IMR-90 (cell line): ENCODE measurements at regions not wholly inside any gene's neighbourhood (a gene's known extent, or its start where the extent isn't known, plus 50 kb on each side); places are given as distances from the start of the nearest gene placed in this dataset.

ENCODE experiments used
- ATAC-seq: fragments of 200-7000 bp; cut with Tn5 transposase; 2 replicates; pipeline ENCODE4 v1.9.1; 2020; ENCODE audit warnings: low read depth, mild to moderate bottlenecking, moderate library complexity
- BruUV-seq: library from RNA; stranded (reverse); fragments of 400-500 nt; replicated peaks from 2 replicates; lab custom pipeline; 2021; lab: Mats Ljungman, UMichigan
- CTCF ChIA-PET: fragments of 300-600 bp; formaldehyde crosslinking; extraction: SDS; loops from one replicate; lab custom pipeline; 2021; ENCODE audit warnings: antibody characterized with exemption; lab: Yijun Ruan, JAX
- POLR2A ChIA-PET: fragments of 300-600 bp; sonication (Branson Sonifier 250); formaldehyde crosslinking; loops from one replicate; lab custom pipeline; 2022; ENCODE audit warnings: antibody characterized with exemption; ENCODE audit not compliant: unreplicated experiment; lab: Charles Lee
- DNase-seq: peaks from one replicate; pipeline ENCODE4 v3.0.0; 2013
- H2AFZ ChIP-seq: replicated peaks from 2 replicates; pipeline ENCODE3; 2013; ENCODE audit warnings: low read length, mild to moderate bottlenecking; ENCODE audit not compliant: poor library complexity
- H2AK5ac ChIP-seq: 2 replicates; pipeline ENCODE4 v1.6.1; 2013; ENCODE audit warnings: low read depth, low read length, inconsistent platforms
- H2AK9ac ChIP-seq: replicated peaks from 2 replicates; pipeline ENCODE3; 2013; ENCODE audit warnings: mild to moderate bottlenecking, low read depth, low read length, moderate library complexity; ENCODE audit not compliant: poor library complexity
- H2BK120ac ChIP-seq: 2 replicates; pipeline ENCODE4 v1.6.1; 2013; ENCODE audit warnings: low read depth, low read length, inconsistent platforms
- H2BK15ac ChIP-seq: 3 replicates; pipeline ENCODE4 v1.6.1; 2013; ENCODE audit warnings: low read depth, low read length, inconsistent platforms
- H2BK20ac ChIP-seq: 2 replicates; pipeline ENCODE4 v1.6.1; 2013; ENCODE audit warnings: low read depth, mild to moderate bottlenecking, inconsistent platforms, low read length, moderate library complexity
- H2BK5ac ChIP-seq: 2 replicates; pipeline ENCODE4 v1.6.1; 2013; ENCODE audit warnings: mild to moderate bottlenecking, low read depth, low read length, inconsistent platforms; ENCODE audit not compliant: poor library complexity, severe bottlenecking
- H3K14ac ChIP-seq: replicated peaks from 2 replicates; pipeline ENCODE4 v1.6.1; 2013; ENCODE audit warnings: low read depth, low read length, inconsistent platforms
- H3K18ac ChIP-seq: 2 replicates; pipeline ENCODE4 v1.6.1; 2013; ENCODE audit warnings: low read depth, low read length, control low read depth
- H3K23ac ChIP-seq: 2 replicates; pipeline ENCODE4 v1.6.1; 2013; ENCODE audit warnings: low read depth, low read length, inconsistent platforms
- H3K27ac ChIP-seq: 2 replicates; pipeline ENCODE4 v1.5.1; 2013; ENCODE audit warnings: mild to moderate bottlenecking, control low read depth, low read length; ENCODE audit not compliant: insufficient read depth
- H3K27me3 ChIP-seq: 2 replicates; pipeline ENCODE4 v1.6.1; 2013; ENCODE audit warnings: low read length; ENCODE audit not compliant: control insufficient read depth, insufficient read depth
- H3K36me3 ChIP-seq: 2 replicates; pipeline ENCODE4 v1.6.1; 2013; ENCODE audit warnings: low read length, mixed read lengths; ENCODE audit not compliant: control insufficient read depth, insufficient read depth
- H3K4ac ChIP-seq: 2 replicates; pipeline ENCODE4 v1.6.1; 2013; ENCODE audit warnings: low read depth, low read length, inconsistent platforms
- H3K4me1 ChIP-seq: 2 replicates; pipeline ENCODE4 v1.6.1; 2013; ENCODE audit warnings: low read length, mixed read lengths; ENCODE audit not compliant: control insufficient read depth, insufficient read depth
- H3K4me2 ChIP-seq: 2 replicates; pipeline ENCODE4 v1.6.1; 2013; ENCODE audit warnings: low read depth, mild to moderate bottlenecking, control low read depth, low read length, moderate library complexity
- H3K4me3 ChIP-seq: 2 replicates; pipeline ENCODE4 v1.5.1; 2013; ENCODE audit warnings: low read depth, mild to moderate bottlenecking, control low read depth, low read length, moderate library complexity; ENCODE audit not compliant: insufficient read depth
- H3K56ac ChIP-seq: 2 replicates; pipeline ENCODE4 v1.6.1; 2013; ENCODE audit warnings: low read length, inconsistent platforms; ENCODE audit not compliant: insufficient read depth; ENCODE audit errors: extremely low read depth
- H3K79me1 ChIP-seq, 2 experiments: 2 replicates each; pipeline ENCODE4 v1.6.1; 2013; ENCODE audit warnings: low read length in 2 of 2, inconsistent platforms in 1 of 2, low read depth in 1 of 2
- H3K9ac ChIP-seq: 2 replicates; pipeline ENCODE4 v1.6.1; 2013; ENCODE audit warnings: low read depth, low read length, control low read depth
- H3K9me1 ChIP-seq: 2 replicates; pipeline ENCODE4 v1.6.1; 2013; ENCODE audit warnings: low read length, inconsistent platforms; ENCODE audit not compliant: insufficient read depth
- H3K9me3 ChIP-seq: 2 replicates; pipeline ENCODE4 v1.6.1; 2013; ENCODE audit warnings: low read length; ENCODE audit not compliant: control insufficient read depth, insufficient read depth
- H4K20me1 ChIP-seq: 2 replicates; pipeline ENCODE4 v1.6.1; 2013; ENCODE audit warnings: low read length, inconsistent platforms; ENCODE audit not compliant: insufficient read depth
- H4K5ac ChIP-seq: 2 replicates; pipeline ENCODE4 v1.6.1; 2013; ENCODE audit warnings: mild to moderate bottlenecking, low read depth, low read length, control low read depth
- H4K8ac ChIP-seq, 2 experiments: 2 replicates each; pipeline ENCODE4 v1.6.1; 2013; ENCODE audit warnings: low read depth in 2 of 2, low read length in 2 of 2, control low read depth in 1 of 2, inconsistent platforms in 1 of 2
- H4K91ac ChIP-seq: 2 replicates; pipeline ENCODE4 v1.6.1; 2013; ENCODE audit warnings: low read depth, low read length, inconsistent platforms; ENCODE audit not compliant: insufficient read depth
- CEBPB ChIP-seq: IDR thresholded peaks from 2 replicates; pipeline ENCODE4 v1.6.1; 2012; ENCODE audit warnings: low read depth, low read length, improper control_type of control experiment
- CHD1 ChIP-seq: IDR thresholded peaks from 2 replicates; pipeline ENCODE4 v1.6.1; 2012; ENCODE audit warnings: low read depth, low read length, improper control_type of control experiment
- POLR2A ChIP-seq: IDR thresholded peaks from 2 replicates; pipeline ENCODE4 v1.6.1; 2012; ENCODE audit warnings: mild to moderate bottlenecking, low read depth, low read length
- RCOR1 ChIP-seq: IDR thresholded peaks from 2 replicates; pipeline ENCODE4 v1.6.1; 2012; ENCODE audit warnings: mild to moderate bottlenecking, low read length, improper control_type of control experiment; ENCODE audit not compliant: insufficient replicate concordance
- RFX5 ChIP-seq: IDR thresholded peaks from 2 replicates; pipeline ENCODE4 v1.8.0; 2012; ENCODE audit warnings: low read depth, mild to moderate bottlenecking, low read length, moderate library complexity
- SMC3 ChIP-seq: fragments of 150-350 bp; IDR thresholded peaks from 2 replicates; pipeline ENCODE4 v1.6.1; 2016; ENCODE audit warnings: low read depth, mild to moderate bottlenecking, antibody characterized with exemption, low read length, moderate library complexity
- WGBS, 2 experiments: methylation state at CpG; one replicate each; pipeline versions ENCODE4 v1.1.5 to v1.1.7; 2013; ENCODE audit warnings: missing lambda C conversion rate in 2 of 2; ENCODE audit not compliant: insufficient read length in 1 of 2; ENCODE audit errors: extremely low coverage in 2 of 2; 5-methylcytosine and 5-hydroxymethylcytosine counted together
- dilution Hi-C: fragments of 300-500 bp; cut with HindIII; formaldehyde crosslinking; loops from one replicate; pipeline ENCODE4 v1.14.3; 2018; ENCODE audit warnings: low sequenced_read_pairs; ENCODE audit not compliant: unreplicated experiment
- in situ Hi-C: fragments of 300-500 bp; cut with MboI; formaldehyde crosslinking; loops from 3 replicates; pipeline ENCODE4 v1.14.3; 2019; ENCODE audit warnings: low sequenced_read_pairs, inconsistent platforms, mixed read lengths
- intact Hi-C: fragments of 100-400 bp; cut with micrococcal nuclease; formaldehyde crosslinking; loops from 2 replicates; pipeline ENCODE4 v1.10.0; 2022

- H2AFZ ChIP-seq: peak overlapping the region; percentile 72
- H2BK15ac ChIP-seq: peak overlapping the region; percentile 59; the same call in 2 of the 3 replicates
- H3K9me1 ChIP-seq: peaks cover 10% of the 10 kb centered on the region; the same call in 1 of the 2 replicates
- 60% methylated on average over 2 of the region's 9 CpGs; no CpG with 5 or more reads in 1 of the 2 experiments for WGBS, 2 experiments
- H4K8ac ChIP-seq: peak overlapping the region in 1 of 2 experiments; percentile 47
- in situ Hi-C loops: no loop called here
- peak overlapping the region; percentile 49 for H2BK120ac ChIP-seq
- H3K4me2 ChIP-seq: no peak overlapping the region
- H4K20me1 ChIP-seq: no peaks in the 10 kb centered on the region
- peak overlapping the region; percentile 72; the same call in 1 of the 2 replicates for H2BK20ac ChIP-seq
- ATAC-seq (peak; percentile 57), DNase-seq (peak; percentile 60)
- no peak for TF ChIP-seq RFX5
- no peak for TF ChIP-seq SMC3
- no peak for TF ChIP-seq CHD1
- no peak for TF ChIP-seq CEBPB
- no peak for TF ChIP-seq POLR2A
- no peak for TF ChIP-seq RCOR1
- peak overlapping the region; percentile 52; the same call in 1 of the 2 replicates for H3K14ac ChIP-seq
- H3K4ac ChIP-seq: peak overlapping the region; percentile 65
- no peak overlapping the region for H2BK5ac ChIP-seq
- H3K56ac ChIP-seq: no peak overlapping the region
- H3K27ac ChIP-seq: no peak overlapping the region
- POLR2A ChIA-PET: interaction anchor here (0.6 kb wide), 1 partner anchor 40 kb away, joined by 3 read pairs; no protein-coding TSS in a partner anchor
- H3K4me3 ChIP-seq: no peak overlapping the region
- H4K5ac ChIP-seq: peak overlapping the region; percentile 38; the same call in 1 of the 2 replicates
- H3K36me3 ChIP-seq: no peaks in the 10 kb centered on the region
- H3K9ac ChIP-seq: no peak overlapping the region
- CTCF ChIA-PET: no interaction called here
- peaks cover 10% of the 10 kb centered on the region for H3K4me1 ChIP-seq
- H4K91ac ChIP-seq: peak overlapping the region; percentile 45
- dilution Hi-C loops: no loop called here
- peak overlapping the region; percentile 66 for H2AK5ac ChIP-seq
- no peaks in the 10 kb centered on the region for H3K27me3 ChIP-seq
- no peaks in the 10 kb centered on the region for H3K79me1 ChIP-seq
- intact Hi-C loops: no loop called here
- no peaks in the 10 kb centered on the region for H3K9me3 ChIP-seq
- H3K18ac ChIP-seq: peak overlapping the region; percentile 24; the same call in 1 of the 2 replicates
- peak overlapping the region; percentile 48 for H2AK9ac ChIP-seq
- no TSS peak for BruUV-seq
- peak overlapping the region; percentile 68; the same call in 1 of the 2 replicates for H3K23ac ChIP-seq
Observed at GRCh38 chr9:16329671-16330113, 540.8 kb downstream of the BNC2 start.
